Fibroblast of upper back skin (primary cell): ENCODE measurements at regions not wholly inside any gene's neighbourhood (a gene's known extent, or its start where the extent isn't known, plus 50 kb on each side); places are given as distances from the start of the nearest gene placed in this dataset.
"Not testable (repeated sequence)": the region's sequence is repeated elsewhere in the genome, so short reads cannot be mapped to it uniquely, and the experiment has no call there.

ENCODE experiments used
- DNase-seq: peaks from one replicate; pipeline ENCODE4 v3.0.0-alpha.2; 2013

DNA sequence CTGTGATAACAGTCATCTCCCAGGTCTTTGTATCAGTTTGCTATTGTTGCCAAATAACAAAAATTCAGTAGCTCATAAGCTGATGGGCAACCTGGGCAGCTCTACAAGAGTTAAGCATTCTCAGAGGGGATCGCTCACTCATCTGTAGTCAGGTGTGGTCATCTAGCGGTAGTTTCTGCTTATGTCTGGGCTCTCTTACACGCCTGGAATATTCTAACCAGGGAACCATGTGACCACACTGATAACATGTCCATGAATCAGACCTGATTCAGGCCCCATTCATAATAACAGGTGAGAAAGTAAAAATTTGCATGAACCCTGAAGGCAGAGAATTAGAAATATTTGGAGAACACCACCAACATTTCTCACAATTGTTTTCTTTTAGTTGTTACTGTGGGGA lies 576.1 kb downstream of the SLCO4C1 start:
- DNase-seq: no peak

DNA sequence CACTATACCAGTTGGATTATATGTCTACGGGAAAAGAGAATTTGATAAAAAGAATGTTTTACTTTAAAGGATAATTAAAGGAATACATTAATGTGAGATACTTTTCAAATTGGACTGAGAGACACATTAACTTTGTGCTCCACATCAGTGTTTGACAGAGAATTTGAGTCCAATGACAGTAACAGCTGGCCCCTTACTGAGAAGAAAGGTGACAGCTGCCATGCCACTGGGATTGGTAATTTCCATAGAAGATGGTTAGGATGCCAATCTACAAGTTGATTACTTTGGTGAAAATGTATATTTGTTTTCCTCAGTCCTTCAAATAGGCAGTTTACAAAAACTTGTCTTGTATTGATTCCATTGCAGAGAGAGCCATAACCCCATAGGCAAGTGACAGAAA lies 578.4 kb downstream of the SLCO4C1 start:
- no peak for DNase-seq

DNA sequence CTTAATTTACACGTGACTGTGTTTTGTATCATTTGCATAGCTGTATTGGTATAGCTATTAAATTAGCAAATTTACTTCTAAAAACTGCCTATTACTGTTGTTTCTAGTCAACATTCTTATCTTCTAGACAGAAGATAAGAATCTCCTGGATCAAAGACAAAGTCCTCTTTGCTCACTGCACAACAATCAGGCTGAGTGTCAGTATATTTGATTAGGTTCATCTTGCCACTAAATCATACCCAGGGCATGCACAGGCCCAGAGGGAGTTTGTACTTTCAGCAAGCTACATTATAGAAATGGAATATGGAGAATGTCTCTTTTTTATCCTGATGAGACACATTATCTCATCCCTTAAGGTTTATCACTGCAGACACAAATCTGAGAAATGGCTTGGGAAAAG lies 579.1 kb downstream of the SLCO4C1 start:
- no peak for DNase-seq

DNA sequence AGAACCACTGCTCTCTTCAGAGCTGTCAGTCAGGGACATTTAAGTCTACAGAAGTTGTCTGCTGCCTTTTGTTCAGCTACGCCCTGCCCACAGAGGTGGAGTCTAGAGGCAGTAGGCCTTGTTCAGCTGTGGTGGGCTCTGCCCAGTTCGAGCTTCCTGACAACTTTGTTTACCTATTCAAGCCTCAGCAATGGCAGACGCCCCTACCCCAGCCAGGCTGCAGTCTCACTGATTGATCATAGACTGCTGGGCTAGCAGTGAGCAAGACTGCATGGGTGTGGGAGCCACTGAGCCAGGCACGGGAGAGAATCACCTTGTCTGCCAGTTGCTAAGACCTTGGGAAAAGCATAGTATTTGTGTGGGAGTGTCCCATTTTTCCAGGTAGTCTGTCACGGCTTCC lies 580.3 kb downstream of the SLCO4C1 start:
- DNase-seq: not testable (repeated sequence)

DNA sequence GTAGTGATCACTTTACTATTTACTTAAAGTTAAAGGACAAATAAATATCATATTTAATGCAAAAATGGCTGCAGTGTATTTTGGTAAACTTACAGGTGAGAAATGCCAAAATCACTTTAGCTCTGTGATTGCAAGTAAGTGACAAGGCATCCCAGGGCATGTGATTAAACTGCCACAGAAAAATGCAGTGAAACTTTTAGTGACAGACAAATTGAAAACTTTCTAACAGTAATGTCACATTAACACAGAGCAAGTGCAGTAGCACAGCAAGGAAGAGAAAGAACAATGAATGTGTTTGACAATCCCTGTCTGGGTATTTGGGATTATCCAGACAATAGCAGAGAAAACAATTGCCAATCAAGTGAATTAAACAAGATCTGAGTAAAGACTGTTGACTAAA lies 606.8 kb downstream of the SLCO4C1 start:
- DNase-seq: no peak

DNA sequence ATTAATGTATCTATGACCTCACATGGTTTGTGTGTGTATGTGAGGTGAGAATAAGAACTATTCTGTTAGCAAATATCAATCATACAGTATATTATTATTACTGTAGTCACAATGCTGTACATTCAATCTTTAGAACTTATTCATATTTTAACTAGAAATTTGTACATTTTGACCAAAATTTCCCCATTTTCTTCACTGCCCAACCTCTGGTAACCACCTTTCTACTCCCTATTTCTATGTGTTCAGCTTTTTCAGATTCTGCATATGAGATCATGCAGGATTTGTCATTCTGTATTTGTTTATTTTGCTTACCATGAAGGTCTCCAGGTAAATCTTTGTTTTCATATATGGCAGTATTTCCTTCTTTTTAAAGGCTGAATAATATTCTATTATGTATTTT lies 607.9 kb downstream of the SLCO4C1 start:
- DNase-seq: no peak

DNA sequence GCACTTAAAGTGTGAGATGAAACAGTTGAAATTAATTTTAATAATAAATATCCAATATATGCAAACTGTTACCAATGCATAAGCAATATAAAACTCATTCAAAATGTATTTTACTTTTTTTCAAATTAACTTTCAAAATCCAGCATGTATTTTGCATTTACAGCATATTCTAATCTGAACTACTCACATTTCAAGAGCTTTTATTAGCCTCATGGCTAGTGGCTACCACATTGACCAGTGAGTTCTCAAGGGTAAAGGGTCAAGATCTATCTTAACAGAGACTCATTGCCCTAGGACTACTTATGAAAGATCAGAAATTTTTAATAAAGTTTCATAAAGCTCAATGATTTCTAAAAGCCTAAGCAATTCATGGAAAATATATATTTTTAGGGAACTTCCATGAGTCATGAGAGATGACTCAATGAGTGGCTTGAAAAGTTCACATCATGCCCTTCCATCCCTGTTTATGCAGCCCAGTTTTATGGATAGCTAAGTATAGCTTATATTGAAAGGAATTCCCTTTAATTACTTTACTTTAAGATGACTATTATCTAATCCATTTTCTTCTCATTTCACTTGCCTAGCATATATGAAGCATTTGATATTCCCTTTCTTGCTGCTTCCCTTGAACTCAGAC lies 608.6 kb downstream of the SLCO4C1 start:
- DNase-seq: peak; percentile 8

DNA sequence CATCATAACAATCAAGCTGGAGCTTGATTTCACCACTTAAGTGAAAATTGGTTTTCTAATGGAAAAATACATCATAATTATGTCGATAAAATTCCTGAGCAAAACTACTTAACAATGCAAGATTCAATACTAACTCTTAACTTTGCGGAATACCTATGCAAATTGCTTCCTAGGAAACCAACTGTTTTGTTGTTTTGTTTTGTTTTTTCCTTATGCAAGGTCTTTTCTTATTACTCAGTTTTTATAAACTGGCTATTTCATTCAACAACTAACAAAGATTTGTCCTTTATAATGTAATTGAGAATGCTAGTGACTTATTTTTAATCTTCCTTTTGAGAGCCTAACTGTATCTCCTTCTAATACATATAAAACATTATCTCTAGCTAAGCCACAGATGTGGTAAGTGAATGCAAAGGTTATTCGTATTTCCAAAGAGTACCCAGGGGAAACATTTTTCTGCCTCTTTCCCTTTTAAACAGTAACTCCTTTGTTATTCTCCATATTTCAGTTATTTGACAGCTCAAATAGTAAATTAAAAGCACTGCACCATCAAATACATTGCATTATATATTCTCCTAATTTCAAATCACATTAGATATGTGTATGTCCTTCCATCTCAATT lies 609.4 kb downstream of the SLCO4C1 start:
- DNase-seq: no peak

DNA sequence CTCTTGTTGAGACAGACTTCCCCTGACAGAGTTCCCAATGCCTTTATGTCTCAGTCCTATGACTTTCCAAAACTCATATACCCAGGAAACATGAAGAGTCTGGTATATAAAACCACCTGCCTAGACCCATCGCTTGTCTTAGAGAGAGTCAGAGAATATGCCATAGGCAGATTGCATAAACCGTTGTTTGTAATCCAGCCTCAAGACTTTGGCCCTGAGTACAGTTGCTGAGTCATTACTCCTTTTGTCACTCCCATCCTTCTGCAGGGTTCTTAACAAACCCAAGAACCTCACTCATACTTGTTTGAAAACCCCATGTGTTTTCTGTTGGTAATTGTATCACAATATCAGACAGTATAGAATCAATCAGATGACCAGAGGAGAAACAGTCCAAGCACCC lies 616.3 kb downstream of the SLCO4C1 start:
- peak; percentile 5 for DNase-seq

DNA sequence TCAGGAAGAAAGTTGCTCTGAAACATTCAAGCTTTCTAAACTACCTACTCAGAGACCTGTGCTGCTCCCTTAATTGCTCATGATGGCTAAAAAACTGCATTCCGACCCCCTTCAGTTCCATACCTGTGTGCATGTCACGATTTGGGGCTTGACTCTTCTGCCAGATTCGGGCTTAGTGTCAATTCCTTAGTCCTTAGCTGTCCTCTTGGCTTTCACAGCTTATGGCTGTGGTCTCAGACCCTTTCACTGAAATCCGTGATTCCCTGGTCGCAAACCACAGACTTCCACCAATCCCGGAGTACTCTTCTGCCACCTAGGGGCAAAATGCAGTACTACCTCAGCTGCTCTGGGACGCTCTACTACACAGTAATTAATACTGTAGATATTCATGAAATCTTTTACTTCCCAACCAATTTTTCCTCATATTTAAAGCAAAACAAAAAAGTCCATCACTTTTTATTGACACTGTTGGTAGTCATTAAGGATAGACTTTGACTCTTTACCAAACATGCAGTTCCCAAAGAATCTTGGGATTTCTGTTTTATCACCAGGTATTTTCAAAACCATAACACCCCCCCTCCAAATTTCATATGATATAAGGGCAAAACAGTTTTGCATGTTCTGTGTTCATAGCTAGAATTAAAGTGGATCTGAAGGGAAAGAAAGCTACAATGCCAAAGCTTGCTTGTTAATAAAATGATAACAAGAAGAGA lies 617.4 kb downstream of the SLCO4C1 start:
- peak; percentile 63 for DNase-seq

DNA sequence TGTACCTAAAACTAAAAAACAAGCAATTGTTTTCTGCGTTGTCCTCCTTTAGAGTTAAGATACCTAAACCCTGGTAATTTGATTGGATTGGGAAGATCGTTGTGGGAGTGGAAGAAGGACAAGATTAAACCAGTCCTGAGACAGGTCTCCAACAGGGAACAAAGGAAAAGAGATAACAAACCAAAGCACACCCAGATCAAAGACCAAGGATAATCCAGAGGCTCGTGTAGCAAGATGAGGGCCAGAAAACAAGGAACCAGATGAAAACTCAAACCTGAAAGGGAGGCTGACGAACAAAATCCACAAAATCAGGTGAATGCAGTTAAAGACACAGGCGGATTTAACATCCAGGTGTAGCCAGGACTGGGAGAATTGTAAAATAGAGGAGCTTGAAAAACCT lies 618.1 kb downstream of the SLCO4C1 start:
- no peak for DNase-seq

DNA sequence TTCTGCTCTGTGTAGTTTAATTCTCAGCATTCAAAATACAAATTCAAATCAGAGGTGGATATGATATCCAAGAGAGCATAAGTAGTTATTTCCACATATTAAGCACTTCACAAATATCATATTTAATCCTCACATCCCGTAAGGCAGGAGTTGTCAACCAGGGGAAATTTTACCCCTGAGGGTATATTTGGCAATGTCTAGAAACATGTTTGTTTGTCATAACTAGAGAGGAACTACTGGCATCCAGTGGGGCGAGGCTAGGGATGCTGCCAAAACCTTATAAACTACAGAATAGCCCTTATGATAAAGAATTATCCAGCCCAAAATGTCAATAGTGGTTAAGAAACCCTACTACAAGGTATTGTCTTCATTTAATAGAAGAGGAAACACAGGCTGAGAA lies 619.4 kb downstream of the SLCO4C1 start:
- no peak for DNase-seq

DNA sequence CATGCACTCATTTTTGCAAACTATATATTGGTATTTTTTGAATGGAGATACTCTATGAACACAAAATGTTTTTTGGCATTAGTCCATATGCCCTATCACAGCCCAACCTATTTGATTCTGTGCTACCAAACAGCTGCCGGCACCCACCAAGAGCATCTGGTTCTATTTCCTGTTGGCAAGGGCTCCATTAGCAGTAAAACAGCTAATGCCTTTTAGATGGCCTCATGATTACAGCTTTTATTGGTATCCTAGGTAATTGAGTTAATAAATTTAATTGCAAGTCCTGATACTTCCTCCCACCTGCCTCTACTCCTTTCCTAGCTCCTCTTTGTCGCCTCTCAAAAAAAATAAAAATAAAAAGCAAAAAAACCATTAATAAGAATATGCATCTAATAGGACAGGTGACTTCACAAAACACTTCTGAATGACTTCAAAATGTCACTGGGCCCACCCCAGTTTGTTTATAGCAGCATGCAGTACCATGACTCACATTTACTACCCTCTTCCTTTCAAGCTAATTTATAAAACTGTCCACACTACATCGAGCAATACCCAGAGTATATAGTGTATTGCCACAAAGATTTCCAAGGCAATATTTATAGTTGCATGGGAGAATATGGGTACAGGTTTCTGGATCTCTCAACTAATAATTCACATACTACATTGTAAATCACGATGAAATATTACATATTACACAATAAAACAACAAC lies 620.4 kb downstream of the SLCO4C1 start:
- no peak for DNase-seq

DNA sequence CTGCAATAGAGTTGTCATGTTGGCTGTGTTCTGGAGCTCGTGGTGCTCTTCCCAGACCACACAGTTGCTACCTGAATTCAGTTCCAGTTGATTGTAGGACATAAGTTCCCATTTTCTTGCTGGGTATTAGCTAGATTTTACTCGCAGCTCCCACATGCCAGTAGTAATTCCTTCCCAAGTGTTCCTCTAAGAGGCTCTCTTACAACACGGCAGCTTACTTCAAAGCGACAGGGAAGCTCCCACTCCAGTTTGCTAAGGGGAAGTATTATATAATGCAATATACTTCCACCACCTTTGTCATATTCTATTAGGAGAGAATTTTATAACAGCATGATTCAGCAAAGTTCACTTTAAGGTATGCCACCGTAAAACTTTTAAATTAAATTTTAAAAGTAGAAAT lies 623.0 kb downstream of the SLCO4C1 start:
- no peak for DNase-seq

DNA sequence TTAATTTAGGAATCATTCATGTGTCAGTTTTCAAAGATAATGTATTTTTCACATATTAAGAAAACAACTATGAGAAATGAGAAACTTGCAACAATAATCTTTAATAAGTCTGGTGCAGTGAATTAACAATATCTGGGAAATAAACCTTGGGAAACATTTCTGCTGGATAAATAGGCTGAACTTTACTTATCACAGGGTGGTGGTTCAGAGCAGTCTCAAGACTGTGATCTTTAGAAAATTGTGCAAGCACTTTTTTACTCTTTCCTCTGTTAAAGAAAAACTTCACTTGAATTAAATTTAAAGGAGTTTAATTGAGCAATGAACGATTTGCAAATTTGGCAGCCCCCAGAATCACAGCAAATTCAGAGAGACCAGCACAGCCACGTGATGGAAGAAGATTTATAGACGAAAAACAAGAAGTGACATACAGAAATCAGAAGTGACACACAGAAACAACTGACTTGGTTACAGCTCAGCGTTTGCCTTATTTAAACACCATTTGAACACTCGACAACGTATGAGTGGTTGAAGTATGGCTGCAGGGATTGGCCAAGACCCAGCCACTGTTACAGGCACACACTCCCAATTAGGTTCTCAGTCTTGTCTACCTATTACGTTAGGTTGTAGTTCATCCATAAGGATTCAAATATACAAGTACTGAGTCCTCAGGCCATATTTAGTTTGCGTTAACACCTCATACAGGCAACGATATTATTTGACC lies 631.9 kb downstream of the SLCO4C1 start:
- no peak for DNase-seq

DNA sequence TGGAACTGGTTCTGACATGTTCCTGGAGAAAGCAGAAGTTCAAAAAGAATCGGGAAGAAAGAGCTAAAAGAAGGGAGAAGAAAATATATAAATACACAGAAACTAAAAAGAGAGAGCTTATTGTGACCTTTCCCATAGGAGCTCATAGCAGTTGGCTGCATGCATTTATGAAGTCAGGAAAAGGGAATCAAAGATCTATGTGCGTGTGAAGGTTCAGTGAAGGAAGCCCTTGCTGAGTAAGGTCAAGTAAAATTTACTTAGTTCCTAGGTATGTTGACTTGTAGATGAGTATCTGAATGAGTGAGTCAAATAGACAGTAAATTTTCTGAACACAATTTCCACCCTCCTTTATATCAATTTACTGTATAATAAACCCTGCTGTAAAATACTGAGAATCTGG lies 632.5 kb downstream of the SLCO4C1 start:
- DNase-seq: no peak

DNA sequence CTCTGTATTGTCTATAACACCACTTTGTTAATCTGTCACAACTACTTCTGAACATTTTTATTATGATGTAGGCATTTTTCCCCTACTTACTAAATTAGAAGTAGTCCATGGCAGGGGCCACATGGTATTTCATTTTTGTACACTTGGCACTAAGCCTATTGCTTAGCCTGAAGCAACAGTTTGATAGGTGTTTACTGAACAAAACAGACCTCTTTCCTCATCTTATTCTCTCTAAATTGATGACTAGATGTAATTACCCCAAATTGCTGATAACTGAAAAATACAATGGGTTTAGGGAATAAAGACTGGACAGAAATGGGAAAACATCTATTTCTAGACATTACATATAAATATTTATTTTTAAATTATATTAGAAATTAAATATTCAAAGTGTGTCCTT lies 633.8 kb downstream of the SLCO4C1 start:
- no peak for DNase-seq

DNA sequence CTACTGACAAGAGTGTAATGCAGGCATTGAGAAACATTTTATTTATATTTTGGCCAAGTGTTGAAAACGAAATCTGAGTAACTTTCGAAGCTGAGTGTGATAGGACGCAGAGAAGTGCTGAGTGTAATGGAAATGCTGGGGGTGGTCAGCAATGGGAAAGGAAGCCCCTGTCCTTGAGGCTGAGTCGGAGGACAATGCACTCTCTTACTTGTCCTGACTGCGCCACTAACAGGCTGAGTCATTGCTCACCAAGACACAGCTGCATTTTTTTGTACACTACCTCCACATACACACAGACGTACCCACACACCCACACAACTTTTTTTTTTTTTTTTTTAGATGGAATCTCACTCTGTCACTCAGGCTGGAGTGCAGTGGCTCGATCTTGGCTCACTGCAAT lies 637.7 kb downstream of the SLCO4C1 start:
- DNase-seq: no peak

DNA sequence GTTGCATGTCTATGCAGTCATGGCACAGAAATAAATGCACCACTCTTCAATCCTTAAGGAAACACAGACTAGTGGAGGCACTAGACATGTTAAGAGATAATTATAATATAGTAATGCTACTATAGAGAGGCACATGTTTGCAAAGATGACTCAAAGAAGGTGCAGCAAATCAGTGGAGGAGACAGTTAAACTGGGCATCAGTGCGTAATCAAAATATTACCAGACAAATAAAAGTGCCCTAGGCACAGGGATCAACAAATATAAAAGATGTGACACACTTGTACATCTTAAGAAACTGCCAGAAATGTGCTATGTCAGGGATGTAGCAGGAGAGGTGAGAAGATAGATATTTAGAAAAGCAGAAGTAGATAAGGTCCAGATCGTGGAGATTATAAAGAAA lies 642.1 kb downstream of the SLCO4C1 start:
- DNase-seq: no peak

DNA sequence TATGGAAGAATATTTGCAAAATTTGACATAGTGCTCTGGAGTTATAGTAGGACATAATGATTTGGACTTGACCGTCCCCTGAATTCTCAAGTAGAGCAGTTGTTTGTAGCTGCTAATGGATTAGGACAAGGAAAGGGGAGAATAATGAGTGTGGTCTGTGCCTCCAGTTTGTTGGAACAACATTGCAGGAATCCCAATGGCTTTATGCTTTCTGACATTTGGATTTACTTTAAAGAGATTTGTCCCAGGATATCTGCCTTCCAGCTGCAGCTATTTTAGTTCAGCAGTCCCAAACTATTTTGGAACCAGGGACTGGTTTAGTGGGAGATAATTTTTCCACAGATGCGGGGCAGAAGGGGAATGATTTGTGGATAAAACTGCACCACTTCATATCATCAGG lies 648.2 kb downstream of the SLCO4C1 start:
- DNase-seq: no peak

DNA sequence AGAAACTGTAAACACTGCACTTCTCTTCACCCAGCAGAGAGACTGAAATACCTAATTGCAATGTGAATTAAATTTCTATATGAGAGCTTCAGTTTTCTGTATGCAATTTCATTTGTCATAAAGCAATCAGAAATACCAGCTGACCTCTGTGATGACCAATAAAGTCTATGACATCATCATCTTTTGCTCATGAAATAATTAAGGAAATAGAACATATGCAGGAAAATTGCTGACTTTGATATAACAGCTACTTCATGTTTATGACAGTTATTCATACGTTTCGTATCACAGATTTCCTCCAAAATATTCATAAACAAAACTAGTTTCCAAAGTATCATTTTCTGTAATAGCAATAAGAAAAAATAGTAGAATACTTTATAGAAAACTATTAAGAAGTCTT lies 652.3 kb downstream of the SLCO4C1 start:
- no peak for DNase-seq

DNA sequence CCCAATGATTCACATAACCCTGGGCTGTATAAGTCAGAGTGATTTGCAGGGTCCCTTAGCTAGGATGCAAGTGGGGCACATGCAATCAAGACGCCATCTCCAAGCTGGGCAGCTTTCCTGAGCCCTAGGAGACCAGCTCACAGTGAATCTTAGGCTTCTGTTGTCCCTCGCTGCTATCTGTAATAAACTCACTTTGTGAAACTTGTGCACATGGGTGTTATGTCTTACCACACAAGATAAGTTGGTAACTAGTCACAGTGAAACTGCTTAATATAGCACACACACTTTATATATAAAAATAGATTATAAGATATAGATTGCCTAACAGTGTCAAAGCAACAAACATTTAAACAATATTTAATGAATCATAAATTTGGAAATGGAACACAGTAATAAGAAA lies 658.5 kb downstream of the SLCO4C1 start:
- no peak for DNase-seq

DNA sequence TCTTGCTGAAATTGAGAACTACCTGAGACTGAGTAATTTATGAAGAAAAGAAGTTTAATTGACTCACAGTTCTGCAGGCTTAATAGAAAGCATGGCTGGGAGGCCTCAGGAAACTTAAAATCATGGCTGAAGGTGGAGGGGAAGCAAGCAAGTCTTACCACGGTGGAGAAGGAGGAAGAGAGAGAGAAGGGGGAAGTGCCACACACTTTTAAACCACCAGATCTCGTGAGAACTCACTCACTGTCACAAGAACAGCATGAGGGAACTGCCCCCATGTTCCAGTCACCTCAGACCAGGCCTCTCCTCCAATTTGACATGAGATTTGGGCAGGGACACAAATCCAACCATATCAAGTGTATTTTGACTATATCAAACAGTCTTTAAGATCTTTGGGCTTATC lies 668.3 kb downstream of the SLCO4C1 start:
- DNase-seq: not testable (repeated sequence)
